ENCODE measurements at regions not wholly inside any gene's neighbourhood (a gene's known extent, or its start where the extent isn't known, plus 50 kb on each side); places are given as distances from the start of the nearest gene placed in this dataset.

- FAIRE-seq (no peak), DNase-seq (ENCODE audit: insufficient read length, low spot score) (no peak)
- TF ChIP-seq, protein P1, sequence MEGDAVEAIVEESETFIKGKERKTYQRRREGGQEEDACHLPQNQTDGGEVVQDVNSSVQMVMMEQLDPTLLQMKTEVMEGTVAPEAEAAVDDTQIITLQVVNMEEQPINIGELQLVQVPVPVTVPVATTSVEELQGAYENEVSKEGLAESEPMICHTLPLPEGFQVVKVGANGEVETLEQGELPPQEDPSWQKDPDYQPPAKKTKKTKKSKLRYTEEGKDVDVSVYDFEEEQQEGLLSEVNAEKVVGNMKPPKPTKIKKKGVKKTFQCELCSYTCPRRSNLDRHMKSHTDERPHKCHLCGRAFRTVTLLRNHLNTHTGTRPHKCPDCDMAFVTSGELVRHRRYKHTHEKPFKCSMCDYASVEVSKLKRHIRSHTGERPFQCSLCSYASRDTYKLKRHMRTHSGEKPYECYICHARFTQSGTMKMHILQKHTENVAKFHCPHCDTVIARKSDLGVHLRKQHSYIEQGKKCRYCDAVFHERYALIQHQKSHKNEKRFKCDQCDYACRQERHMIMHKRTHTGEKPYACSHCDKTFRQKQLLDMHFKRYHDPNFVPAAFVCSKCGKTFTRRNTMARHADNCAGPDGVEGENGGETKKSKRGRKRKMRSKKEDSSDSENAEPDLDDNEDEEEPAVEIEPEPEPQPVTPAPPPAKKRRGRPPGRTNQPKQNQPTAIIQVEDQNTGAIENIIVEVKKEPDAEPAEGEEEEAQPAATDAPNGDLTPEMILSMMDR (IDR thresholded peaks at IDR 0.05; ENCODE audit: insufficient read depth, missing control alignments) = no peak
These were observed 101.2 kb upstream of the ZNF716 start for GRCh38 chr7:57348646-57349269.

- FAIRE-seq (no peak), DNase-seq (ENCODE audit: insufficient read length, low spot score) (no peak)
- TF ChIP-seq, protein P1 (IDR thresholded peaks at IDR 0.05; ENCODE audit: insufficient read depth, missing control alignments) = no peak
These were observed 95.8 kb upstream of the ZNF716 start for GRCh38 chr7:57354195-57354594.

DNA sequence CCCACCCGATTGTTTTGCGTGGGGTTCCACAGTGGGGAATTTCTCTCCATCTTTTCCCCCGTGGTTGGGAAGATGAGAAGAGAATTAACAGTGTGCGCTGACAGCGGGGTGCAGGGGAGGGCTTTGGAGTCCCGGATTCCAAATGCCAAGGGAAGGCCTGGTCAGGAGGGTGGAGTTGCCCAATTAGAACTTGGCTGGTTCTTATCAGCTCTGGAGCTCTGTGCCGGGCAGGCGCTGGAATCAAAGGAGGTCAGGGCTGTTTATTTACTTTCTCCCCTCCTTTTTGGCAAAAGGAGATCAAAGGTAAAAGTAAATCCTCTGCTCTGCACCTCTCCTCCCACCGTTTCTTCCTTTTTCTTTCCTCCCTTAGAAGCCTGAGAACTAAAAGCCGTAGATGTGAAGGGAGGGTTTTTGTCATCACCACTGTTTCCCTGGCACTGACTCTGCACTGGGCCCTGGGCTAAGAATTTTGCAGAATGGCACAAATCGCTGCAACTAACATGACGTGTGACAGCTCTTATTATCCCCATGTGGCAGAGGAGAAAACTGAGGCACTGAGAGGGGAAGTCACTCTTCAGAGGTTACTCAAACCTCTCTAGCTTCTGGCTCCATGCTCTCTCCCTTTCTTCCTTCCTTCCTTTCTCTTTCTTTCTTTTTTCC is 95.2 kb upstream of the ZNF716 start:
- FAIRE-seq = no peak
- TF ChIP-seq, protein P1 (IDR thresholded peaks at IDR 0.05; ENCODE audit: insufficient read depth, missing control alignments) = no peak
- DNase-seq (ENCODE audit: insufficient read length, low spot score) = no peak

GRCh38 chr7:57361406-57361805 is 88.6 kb upstream of the ZNF716 start:
- TF ChIP-seq, protein P1 (IDR thresholded peaks at IDR 0.05; ENCODE audit: insufficient read depth, missing control alignments) = no peak
- FAIRE-seq = no peak

GRCh38 chr7:57362868-57363267 is 87.1 kb upstream of the ZNF716 start:
- TF ChIP-seq, protein P1 (IDR thresholded peaks at IDR 0.05; ENCODE audit: insufficient read depth, missing control alignments) = no peak
- FAIRE-seq = no peak

More at GRCh38 chr7:57361406-57361805, 88.6 kb upstream of the ZNF716 start:
- DNase-seq (ENCODE audit: insufficient read length, low spot score) = no peak

DNA sequence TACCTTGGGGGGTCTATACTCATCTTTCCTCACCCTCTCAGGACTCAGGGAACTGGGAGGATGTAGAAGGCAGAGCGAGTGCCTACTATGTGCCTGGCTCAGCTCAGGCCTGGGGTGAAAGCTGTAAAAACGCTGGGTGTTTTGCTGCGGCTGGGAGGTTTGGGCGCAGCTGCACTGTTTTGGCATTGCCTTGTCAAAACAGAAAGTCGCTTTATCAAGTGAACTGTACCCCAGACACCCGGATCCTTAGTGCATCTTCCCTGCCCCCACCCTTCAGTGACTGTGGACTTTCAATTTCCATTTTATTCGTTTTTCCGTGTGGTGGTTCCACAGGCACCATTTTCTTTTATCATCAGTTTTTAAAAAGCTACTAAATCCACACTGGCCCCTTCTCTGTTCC is 86.7 kb upstream of the ZNF716 start:
- TF ChIP-seq, protein P1 (IDR thresholded peaks at IDR 0.05; ENCODE audit: insufficient read depth, missing control alignments) = no peak
- DNase-seq (ENCODE audit: insufficient read length, low spot score) (no peak), FAIRE-seq (no peak)

More at GRCh38 chr7:57362868-57363267, 87.1 kb upstream of the ZNF716 start:
- DNase-seq (ENCODE audit: insufficient read length, low spot score) = no peak

All from D721Med (cell line).